Stomach (tissue), 4 donors: ENCODE measurements at regions not wholly inside any gene's neighbourhood (a gene's known extent, or its start where the extent isn't known, plus 50 kb on each side); places are given as distances from the start of the nearest gene placed in this dataset.

ENCODE experiments used
- EP300 ChIP-seq: sonication (generic); formaldehyde crosslinking; IDR thresholded peaks from one replicate; pipeline ENCODE4 v1.6.1; 2017; ENCODE audit warnings: antibody characterized with exemption
- POLR2A ChIP-seq, 4 donors: fragments of 450-650 bp; IDR thresholded peaks; one replicate each; pipeline ENCODE4 v1.6.1; 2016; ENCODE audit warnings: antibody characterized with exemption in 4 of 4, control low read depth in 2 of 4, mild to moderate bottlenecking in 1 of 4, moderate library complexity in 1 of 4
- POLR2AphosphoS5 ChIP-seq, 3 donors: sonication (generic); formaldehyde crosslinking; IDR thresholded peaks; one replicate each; pipeline ENCODE4 v1.6.1; 2016; ENCODE audit warnings: antibody characterized with exemption in 3 of 3
- TF ChIP-seq, protein P1 (sequence below), 7 experiments: fragments of 450-650 bp in 4 of 7; fragments of 200-600 bp in 3 of 7; sonication (generic) in 3 of 7; IDR thresholded peaks; one replicate each; pipeline ENCODE4 v1.5.1; 2016 to 2019; ENCODE audit warnings: antibody characterized with exemption in 7 of 7, control low read depth in 2 of 7, mild to moderate bottlenecking in 1 of 7

DNA sequence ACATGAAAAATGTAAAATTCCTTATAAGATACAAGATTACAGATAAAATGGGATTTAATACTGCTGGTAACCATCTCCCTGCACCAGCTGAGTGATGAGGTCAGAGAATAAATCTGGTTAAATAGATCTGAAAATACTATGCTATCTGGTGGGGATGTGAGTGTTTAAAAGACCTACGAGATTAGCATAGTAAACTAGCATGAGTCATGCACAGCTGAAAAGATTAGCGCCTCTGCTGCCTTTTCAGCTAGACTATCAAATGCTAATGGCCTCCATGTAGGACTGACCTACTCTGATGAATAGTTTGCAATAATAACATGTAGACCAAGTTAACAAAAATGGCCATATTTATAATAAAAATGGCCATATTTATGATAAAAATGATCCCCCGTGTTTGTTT is 553.3 kb downstream of the C6orf118 start:
- TF ChIP-seq, protein P1, sequence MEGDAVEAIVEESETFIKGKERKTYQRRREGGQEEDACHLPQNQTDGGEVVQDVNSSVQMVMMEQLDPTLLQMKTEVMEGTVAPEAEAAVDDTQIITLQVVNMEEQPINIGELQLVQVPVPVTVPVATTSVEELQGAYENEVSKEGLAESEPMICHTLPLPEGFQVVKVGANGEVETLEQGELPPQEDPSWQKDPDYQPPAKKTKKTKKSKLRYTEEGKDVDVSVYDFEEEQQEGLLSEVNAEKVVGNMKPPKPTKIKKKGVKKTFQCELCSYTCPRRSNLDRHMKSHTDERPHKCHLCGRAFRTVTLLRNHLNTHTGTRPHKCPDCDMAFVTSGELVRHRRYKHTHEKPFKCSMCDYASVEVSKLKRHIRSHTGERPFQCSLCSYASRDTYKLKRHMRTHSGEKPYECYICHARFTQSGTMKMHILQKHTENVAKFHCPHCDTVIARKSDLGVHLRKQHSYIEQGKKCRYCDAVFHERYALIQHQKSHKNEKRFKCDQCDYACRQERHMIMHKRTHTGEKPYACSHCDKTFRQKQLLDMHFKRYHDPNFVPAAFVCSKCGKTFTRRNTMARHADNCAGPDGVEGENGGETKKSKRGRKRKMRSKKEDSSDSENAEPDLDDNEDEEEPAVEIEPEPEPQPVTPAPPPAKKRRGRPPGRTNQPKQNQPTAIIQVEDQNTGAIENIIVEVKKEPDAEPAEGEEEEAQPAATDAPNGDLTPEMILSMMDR (IDR thresholded peaks at IDR 0.05), result no peak
- TF ChIP-seq POLR2AphosphoS5 (IDR thresholded peaks at IDR 0.05) (no peak), EP300 (no peak), POLR2A (IDR thresholded peaks at IDR 0.05) (no peak)
